ENCODE measurements at regions not wholly inside any gene's neighbourhood (a gene's known extent, or its start where the extent isn't known, plus 50 kb on each side); places are given as distances from the start of the nearest gene placed in this dataset.

DNA sequence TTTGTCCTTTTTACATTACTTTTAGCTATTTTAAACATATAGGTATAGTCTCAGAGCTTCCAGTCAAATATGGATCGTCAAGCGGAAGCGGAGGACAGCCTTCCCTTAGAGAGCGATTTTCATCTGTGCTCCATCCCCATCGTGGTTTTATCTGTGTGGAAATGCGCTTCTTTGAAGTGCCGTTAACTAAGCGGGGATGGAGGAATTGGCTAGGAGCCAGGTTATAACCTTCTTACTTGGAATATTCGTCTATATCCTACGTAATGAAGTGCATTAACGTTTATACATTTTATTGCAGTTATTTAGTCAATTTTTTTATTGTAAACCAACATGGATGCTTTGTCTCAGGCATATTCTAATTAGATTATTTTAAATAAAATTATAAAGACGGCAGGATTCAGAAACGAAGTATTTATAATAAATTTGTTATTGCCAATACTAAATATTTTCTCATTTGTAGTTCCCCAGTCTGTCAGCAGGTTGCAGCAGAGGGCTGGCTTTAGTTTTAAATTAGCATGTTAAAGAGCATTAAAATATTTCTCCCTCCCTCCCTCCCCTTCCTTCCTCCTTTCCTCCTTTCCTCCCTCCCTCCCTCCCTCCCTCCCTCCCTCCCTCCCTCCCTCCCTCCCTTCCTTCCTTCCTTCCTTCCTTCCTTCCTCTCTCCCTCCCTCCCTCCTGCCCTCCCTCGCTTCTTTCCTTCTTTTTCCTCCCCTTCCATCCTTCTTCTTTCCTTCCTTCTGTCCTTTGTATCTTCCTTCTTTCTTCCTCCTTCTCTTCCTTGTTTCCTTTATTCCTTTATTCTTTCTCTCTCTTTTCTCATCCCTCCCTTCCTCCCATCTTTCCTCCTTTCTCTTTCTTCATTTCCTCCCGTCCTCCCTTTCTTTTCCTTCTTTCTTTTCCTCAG, 80.6 kb upstream of the DOCK10 start:
- no peak for TF ChIP-seq EZH2 (IDR thresholded peaks at IDR 0.05; ENCODE audit: low read length)
- TF ChIP-seq, protein P1, sequence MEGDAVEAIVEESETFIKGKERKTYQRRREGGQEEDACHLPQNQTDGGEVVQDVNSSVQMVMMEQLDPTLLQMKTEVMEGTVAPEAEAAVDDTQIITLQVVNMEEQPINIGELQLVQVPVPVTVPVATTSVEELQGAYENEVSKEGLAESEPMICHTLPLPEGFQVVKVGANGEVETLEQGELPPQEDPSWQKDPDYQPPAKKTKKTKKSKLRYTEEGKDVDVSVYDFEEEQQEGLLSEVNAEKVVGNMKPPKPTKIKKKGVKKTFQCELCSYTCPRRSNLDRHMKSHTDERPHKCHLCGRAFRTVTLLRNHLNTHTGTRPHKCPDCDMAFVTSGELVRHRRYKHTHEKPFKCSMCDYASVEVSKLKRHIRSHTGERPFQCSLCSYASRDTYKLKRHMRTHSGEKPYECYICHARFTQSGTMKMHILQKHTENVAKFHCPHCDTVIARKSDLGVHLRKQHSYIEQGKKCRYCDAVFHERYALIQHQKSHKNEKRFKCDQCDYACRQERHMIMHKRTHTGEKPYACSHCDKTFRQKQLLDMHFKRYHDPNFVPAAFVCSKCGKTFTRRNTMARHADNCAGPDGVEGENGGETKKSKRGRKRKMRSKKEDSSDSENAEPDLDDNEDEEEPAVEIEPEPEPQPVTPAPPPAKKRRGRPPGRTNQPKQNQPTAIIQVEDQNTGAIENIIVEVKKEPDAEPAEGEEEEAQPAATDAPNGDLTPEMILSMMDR (optimal IDR thresholded peaks at IDR 0.05 in 1 of 3, IDR thresholded peaks at IDR 0.05 in 1 of 3, conservative IDR thresholded peaks at IDR 0.05 in 1 of 3; ENCODE audit: extremely low read depth in 1 of 3, insufficient read depth in 2 of 3, low read length in 3 of 3), result peak; percentile 2 to 40 (median 12)

Measured in keratinocyte (primary cell).